ENCODE measurements at regions not wholly inside any gene's neighbourhood (a gene's known extent, or its start where the extent isn't known, plus 50 kb on each side); places are given as distances from the start of the nearest gene placed in this dataset.
"Not testable (repeated sequence)": the region's sequence is repeated elsewhere in the genome, so short reads cannot be mapped to it uniquely, and the experiment has no call there.

DNA sequence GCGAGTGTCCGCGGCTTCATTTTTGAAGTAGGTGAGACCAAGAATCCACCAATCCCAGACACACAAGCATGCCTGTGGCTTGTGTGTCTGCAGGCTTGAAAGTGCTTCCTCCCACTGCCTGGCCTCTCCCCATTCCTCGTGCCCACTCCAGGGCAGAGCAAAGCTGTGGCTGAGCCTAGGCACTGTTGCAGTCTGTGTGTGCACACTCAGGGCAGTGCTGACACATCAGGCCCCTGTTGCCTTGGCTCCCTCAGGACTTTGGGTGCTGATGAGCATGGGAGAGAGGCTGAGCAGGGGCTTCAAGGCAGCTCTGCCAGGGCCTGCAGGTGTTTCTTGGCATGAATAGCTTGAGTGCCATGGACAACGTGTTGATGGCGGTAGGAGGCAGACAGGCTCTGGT, 776.7 kb downstream of the CDH11 start:
- no peak for DNase-seq

DNA sequence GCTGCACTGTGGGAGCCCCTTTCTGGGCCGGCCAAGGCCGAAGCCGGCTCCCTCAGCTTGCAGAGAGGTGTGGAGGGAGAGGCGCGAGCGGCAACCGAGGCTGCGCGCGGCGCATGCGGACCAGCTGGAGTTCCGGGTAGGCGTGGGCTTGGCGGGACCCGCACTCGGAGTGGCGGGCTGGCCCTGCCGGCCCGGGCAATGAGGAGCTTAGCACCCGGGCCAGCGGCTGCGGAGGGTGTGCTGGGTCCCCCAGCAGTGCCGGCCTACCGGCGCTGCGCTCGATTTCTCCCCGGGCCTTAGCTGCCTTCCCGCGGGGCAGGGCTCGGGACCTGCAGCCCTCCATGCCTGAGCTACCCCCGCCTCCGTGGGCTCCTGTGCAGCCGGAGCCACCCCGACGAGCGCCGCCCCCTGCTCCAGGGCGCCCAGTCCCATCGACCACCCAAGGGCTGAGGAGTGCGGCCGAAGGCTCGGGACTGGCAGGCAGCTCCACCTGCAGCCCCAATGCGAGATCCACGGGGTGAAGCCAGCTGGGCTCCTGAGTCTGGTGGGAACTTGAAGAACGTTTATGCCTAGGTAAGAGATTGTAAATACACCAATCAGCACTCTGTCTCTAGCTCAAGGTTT, 777.9 kb downstream of the CDH11 start:
- not testable (repeated sequence) for DNase-seq

DNA sequence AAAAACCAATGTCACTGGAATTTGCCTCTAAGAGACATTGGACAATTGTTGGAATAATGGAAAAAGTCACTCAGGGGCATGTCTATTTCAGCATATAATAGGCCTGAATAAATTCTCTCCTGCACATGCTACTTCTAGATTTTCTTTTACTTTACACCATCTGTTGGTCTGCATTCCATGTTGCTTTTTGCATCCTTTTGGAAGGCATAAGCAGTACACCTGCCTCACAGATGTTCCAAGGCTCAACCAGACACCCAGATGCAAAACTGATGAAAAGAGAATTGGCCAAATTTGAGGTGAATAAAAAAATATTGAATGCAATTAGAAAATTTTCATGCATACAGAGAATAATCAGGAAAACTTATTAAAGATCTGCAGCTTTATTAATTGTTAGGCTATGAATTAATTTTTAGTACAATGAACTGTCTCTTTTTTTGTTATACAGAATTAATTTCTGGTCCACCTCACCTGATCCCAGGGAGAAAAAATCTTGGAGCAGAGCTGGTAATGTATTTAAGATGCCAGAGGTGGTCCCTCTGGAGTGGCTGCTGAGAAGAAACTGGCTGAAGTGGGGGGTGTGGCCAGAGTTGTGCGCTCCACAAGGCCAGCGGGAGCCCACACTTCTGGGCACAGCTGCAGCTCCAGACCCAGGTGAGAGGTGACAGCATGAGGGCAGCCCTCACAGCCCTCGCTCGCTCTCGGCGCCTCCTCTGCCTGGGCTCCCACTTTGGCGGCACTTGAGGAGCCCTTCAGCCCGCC, 778.6 kb downstream of the CDH11 start:
- no peak for DNase-seq

DNA sequence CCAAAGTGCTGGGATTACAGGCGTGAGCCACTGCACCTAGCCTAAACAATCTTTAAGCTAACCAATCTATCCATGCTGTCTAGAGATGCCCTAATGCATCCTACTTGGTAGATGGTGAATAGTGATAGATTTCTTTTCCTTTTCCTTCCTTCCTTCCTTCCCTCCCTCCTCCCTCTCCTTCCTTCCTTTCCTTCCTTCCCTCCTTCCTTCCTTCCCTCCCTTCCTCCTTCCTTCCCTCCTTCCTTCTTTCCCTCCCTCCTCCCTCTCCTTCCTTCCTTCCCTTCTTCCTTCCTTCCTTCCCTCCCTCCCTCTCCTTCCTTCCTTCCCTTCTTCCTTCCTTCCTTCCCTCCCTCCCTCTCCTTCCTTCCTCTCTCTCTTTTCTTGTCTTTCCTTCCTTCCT, 780.5 kb downstream of the CDH11 start:
- not testable (repeated sequence) for DNase-seq

DNA sequence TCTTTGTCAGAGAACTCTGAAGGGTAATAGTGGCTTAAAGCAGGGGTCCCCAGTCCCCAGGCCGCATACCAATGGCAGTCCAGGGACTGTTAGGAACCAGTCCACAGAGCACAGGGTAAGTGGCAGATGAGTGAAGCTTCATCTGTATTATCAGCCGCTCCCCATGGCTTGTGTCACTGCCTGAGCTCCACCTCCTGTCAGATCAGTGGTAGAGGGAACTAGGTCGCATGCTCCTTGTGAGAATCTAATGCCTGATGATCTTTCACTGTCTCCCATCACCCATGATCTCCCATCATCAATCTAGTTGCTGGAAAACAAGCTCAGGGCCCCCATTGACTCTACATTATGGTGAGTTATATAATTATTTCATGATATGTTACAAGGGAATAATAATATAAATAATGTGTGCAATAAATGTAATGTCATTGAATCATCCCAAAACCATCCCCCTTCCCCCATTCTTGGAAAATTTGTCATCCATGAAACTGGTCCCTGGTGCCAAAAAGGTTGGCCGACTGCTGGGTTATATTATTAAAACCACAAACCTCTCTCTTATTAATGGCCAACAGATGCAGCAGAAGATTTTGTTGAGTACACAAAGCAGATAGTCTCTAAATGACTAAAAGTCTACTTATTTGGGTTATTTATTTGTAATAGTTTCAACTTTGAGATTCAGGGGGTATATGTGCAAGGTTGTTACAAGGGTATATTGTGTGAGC, 782.7 kb downstream of the CDH11 start:
- DNase-seq = no peak

DNA sequence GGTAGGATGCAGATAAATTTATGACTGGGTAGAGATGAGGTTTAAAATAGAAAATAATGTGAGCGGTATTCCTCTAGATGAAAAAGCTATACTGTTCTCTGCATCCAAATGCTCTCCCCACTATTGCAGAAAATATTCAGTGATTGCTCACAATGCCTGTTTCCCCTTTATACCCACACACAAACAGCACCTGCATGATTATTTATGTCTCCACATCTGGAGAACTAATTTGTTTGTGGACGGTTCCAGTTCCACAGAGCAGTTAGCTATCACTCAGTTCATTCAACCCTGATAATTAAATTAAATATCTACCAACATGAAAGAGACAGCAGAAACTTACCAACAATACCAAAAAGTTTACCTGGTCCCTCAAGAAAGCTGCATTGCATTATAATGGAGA, 800.0 kb downstream of the CDH11 start:
- DNase-seq = no peak

DNA sequence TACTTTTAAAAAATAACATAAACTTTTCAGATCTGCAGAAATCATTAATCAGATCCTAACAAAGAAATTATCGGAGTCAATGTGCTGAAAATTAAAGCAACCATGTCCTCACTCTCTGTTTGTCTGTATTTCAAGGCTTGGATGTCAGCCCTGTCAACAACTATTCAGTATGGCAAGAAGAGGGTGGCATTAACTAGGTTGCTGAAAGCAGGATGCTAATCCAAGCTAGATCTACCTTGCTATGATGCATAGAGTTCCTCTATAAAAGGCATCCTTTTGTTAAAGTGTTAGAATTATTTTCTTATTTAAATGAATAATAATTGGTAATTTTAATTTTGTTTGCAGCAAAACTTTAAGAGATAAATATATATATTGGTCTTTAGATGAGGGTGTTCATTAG, 800.8 kb downstream of the CDH11 start:
- DNase-seq = no peak

DNA sequence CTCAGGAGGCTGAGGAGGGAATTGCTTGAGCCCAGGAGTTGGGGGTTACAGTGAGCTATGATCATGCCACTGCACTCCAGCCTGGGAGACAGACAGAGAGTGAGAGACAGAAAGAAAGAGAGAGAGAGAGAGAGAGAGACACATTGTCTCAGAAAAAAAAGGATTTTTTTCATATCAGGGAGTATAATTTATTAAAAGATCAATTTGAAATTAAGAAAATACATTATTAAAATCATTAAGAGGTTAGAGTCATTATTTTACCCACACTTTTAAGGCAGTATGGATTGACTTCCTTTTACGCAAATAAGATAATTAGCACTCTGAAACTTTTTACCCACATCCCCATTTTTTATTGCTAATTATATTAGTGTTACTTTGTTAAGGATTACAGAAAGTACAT, 804.3 kb downstream of the CDH11 start:
- DNase-seq = no peak

DNA sequence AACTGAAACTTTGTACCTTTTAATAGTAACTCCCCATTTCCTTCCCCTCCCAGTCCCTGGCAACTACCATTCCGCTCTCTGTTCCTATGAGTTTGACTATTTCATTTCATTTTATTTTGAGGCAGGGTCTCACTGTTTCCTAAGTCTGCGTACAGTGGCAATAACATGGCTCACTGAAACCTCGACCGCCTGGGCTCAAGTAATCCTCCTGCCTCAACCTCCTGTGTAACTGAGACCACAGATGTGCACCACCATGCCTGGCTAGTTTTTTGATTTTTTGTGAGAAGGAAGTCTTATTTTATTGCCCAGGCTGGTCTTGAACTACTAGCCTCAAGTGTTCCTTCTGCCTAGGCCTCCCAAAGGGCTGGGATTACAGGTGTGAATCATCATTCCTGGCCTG, 808.1 kb downstream of the CDH11 start:
- DNase-seq = no peak

DNA sequence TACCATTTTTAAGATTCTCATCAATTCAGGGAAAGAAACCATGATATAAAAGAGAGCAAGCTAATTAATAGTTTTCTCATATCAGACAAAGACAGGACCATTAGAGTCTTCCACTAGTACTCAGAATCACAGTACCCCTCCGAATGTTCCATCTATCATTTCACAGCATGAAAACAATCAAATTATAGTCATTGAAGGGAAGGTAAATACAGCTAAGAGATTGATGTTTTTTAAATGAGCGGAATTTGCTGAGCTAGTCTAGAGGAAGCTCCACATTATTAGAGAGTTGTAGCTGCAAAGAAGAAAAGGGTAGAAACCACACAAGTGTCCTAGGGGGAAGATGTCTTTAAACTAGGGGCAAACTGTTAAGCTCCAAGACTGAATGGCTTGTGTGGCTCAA, 808.9 kb downstream of the CDH11 start:
- DNase-seq = no peak

DNA sequence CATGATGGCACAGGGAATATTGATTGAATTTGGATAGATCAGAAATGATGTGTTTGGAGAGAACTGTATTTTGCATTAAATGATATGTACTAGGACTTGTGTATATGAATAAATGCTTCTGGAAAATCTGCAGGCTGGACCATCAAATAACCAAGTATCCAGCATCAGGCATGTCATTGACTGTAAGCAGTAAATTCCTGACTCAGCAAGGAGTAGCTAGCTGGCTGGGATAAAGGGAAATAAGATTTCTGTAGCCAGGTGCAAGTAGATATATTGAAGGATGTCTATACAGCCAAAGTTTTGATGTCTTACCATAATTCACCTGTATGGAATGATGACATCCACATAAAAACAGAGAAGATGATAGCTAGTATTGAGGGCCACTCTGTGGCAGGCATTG, 809.6 kb downstream of the CDH11 start:
- no peak for DNase-seq

DNA sequence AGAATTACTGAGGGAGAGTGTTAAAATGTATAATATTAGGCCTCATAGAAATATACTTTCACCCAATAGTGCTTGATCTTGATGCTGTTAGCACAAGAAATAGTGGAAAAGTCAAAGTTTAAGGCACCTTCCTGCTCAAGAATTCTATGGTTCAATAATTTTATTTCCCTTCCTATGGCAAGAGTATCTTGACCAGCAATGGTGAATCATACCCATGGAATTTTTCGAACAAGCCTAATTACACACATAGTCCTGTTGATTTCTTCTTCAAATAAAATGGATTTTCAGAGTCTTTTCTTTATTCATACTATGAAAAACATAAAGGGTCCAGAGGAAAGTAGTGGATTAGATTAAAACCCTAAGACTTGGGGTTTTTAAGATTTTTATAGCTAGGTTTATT, 810.6 kb downstream of the CDH11 start:
- no peak for DNase-seq

DNA sequence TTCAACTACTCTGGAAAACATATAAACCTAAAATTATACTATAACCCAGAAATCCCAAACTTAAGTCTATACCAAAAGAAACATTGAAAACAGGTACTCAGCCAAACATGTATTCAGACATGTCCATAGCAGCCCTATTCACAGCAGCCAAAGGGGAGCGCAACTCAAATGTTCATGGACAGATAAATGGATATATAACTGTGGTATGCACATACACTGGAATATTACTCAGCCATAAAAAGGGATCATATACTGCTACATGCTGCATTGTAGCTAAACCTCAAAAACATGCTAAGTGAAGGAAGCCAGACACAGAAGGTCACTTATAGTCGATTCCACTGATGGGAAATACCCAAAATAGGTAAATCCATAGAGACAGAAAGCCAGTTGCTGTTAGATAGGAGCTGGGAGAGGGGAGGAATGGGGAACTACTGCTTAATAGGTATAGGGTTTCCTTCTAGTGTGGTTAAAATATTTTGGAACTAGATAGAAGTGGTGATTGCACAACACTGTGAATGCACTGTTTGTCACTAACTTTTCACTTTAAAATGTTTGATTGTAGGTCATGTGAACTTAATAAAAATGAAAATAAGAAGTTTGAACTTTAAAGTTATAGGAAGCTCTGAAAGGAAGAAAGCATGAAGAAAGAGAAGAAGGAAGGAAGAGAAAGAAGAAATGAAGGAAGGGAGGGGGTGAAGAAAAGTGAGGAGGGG, 812.3 kb downstream of the CDH11 start:
- no peak for DNase-seq

DNA sequence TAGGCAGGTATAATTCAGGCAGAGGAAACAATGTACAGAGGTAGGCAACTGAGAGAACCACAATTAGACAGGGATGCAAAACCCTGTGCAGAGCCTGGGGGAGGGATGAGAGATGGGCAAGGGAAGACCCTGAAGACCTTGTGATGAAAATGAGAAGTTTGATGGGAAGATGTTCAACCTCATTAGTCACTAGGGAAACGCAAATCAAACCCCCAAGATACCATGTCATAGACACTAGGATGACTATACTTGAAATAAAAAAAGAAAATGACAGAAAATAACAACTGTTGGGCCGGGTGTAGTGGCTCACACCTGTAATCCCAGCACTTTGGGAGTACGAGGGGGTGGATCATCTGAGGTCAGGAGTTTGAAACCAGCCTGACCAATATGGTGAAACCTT, 813.1 kb downstream of the CDH11 start:
- no peak for DNase-seq

DNA sequence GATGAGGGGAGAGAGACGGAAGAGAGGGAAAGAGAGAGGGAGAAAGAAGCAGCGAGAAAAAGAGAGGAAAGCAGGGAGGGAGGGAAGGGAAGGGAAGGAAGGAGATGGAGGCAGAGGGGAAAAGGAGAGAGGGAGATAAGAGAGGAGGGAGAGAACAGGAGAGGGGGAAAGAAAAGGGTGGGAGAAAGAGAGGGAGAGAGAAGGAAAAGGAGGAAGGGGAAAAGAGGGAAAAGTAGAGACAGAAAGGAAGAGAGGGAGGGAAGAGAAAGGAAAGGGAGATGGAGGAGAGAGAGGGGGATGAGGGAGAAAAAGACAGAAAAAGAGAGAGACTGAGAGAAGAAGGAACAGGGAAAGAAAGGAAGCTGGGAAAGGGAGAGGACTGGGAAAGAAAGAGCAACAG, 814.4 kb downstream of the CDH11 start:
- DNase-seq = no peak

DNA sequence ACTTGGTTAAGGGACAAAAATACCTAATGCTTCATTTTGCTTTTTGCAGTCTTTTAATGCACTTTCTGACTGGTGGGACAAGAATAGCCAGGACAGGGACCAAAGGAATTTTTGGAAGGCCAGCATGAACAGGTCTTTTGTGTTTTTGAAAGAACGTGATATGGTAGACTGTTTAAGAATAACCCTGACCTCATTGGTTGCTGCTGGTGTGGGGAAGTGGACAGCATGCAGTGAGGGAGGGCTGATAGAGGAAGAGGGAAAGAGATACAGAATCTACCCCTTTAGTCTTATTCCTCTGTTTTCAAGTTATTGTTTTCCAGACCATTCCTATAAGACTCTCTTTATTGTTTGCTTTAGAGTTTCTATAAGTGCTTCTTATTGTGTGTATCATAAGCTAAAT, 816.2 kb downstream of the CDH11 start:
- DNase-seq = no peak

DNA sequence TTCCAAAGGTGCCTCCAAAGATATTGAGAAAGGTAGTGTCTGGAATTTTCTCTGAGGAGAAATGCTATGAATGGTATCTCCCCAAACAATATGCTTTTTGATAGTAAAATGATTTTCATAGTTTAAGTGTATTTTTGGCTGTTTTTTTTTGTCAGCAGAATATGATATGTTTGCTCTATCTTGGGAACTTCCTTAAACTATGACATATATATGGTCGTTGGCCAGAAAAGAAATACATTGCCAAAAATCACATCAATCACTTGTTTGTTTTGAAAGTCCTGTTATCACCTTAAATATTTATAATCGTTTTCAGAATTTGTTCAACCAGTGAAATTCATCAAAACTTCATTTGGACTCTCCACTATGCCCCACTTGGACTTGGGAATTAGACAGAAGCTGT, 816.9 kb downstream of the CDH11 start:
- no peak for DNase-seq

DNA sequence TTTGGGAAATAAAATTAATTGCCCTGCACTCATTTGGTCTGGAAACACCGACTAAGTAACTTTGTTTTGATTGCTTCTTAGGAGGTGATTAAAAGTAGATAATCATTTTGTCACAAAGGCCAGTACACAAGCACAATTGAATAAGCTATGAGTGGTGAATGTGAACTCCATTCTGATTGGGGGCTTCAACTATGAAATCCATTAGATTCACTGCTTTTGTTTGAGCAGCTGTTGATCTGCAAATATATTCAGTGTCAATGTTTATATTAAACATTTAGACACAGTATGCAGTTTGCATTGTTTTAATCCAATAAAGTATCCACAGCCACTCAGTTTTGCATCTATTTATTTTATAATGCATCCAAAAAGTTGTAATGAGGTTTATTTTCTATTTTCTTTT, 817.5 kb downstream of the CDH11 start:
- no peak for DNase-seq

DNA sequence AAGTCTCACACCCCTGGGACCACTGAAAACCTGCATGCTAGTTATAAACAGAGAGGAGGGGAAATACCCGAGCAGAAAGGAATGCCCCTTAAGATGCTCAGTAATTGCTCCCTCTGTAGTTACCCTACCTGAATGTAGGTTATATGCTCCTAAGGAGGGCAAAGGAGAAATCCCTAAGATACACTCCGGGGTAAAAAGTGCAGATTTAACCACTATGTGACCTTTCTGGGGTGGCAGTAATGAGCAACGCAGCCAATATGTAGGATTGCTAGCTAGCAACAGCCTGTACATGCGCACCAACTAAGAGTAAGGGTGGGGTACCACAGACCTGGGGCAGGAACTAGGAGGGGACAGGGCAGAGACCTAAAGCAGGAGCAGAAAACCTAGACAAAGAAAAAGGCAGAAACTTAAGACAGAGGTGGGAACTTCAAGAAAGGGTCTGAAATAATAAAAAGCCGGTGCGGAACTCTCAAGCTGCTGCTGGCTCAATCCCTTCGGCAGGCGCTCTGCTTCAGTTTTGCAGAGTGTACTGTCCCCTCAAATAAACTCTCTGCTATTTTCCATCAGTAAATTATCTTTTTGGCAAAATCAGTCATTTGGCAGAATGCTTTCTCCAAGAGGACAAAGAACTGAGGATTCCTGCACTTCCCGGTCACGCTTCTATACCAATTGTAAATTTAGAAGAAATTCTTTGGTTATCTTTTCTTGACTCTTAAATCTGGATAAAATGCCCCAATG, 823.8 kb downstream of the CDH11 start:
- DNase-seq = no peak

DNA sequence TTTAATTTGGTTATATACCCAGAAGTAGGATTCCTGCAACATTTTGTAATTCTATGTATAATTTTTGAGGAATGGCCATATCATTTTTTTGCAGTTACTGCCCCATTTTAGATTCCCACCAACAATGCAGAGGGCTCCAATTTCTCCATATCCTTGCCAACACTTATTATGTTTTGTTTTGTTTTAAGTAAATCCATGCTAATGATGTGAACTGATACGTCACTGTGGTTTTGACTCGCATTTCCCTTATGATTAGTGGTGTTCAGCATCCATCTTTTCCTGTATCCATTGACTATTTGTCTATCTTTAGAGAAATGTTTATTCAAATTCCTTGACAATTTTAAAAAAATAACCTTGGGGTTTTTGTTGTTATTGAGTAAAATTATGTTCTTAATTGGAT, 826.4 kb downstream of the CDH11 start:
- no peak for DNase-seq

DNA sequence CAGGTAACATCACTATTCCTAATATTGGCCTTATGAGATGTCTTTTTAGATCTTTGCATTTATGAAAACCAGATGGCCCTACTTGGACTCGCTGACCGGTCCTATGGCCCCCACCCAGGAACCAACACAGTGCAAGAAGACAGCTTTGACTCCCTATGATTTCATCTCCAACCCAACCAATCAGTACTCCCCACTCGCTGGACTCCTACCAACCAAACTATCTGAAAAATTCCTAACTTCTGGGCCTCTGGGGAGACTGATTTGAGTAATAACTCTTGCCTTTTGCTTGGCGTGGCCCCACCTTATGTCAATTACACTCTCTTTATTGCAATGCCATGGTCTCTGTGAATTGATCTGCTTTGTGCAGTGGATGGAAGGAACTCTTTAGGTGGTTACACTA, 828.9 kb downstream of the CDH11 start:
- no peak for DNase-seq

DNA sequence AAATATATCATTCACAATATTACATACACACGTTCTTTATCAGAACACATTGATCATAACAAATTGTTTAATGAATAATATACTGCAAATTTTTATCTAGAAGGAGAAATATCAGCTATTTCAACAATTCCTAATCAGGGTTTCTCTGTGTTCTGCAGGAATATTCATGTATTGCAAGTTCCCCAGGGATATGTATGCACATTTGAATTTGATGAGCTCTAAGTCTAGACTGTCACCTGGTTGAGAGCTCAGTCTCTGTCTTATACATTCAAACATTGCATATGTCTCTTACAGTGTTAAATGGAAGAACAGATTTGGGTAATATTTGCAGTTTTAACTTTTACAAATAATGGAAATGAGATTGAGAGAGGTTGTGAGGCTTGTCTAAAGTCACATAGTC, 829.7 kb downstream of the CDH11 start:
- no peak for DNase-seq

DNA sequence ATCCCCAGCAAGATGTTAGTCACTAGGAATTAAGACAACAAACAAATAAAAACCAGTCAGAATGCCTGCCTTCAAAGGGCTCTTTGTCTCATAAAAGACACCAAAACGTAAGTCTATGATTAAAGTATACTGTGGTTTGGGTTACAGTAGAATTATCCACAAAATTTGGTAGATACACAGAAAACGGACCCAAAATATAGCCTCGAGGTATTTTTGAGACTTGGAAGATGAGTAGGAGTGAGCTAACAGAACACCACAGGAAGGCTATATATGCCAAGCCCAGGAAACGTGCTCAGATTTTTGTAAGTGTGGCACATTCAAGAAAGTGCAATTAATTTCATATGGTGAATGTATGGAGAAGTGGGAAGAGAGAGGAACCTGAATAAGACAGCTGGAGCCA, 831.4 kb downstream of the CDH11 start:
- DNase-seq = no peak

All from NCI-H226 (cell line).